ENCODE measurements at regions not wholly inside any gene's neighbourhood (a gene's known extent, or its start where the extent isn't known, plus 50 kb on each side); places are given as distances from the start of the nearest gene placed in this dataset.

- TF ChIP-seq, protein P1, sequence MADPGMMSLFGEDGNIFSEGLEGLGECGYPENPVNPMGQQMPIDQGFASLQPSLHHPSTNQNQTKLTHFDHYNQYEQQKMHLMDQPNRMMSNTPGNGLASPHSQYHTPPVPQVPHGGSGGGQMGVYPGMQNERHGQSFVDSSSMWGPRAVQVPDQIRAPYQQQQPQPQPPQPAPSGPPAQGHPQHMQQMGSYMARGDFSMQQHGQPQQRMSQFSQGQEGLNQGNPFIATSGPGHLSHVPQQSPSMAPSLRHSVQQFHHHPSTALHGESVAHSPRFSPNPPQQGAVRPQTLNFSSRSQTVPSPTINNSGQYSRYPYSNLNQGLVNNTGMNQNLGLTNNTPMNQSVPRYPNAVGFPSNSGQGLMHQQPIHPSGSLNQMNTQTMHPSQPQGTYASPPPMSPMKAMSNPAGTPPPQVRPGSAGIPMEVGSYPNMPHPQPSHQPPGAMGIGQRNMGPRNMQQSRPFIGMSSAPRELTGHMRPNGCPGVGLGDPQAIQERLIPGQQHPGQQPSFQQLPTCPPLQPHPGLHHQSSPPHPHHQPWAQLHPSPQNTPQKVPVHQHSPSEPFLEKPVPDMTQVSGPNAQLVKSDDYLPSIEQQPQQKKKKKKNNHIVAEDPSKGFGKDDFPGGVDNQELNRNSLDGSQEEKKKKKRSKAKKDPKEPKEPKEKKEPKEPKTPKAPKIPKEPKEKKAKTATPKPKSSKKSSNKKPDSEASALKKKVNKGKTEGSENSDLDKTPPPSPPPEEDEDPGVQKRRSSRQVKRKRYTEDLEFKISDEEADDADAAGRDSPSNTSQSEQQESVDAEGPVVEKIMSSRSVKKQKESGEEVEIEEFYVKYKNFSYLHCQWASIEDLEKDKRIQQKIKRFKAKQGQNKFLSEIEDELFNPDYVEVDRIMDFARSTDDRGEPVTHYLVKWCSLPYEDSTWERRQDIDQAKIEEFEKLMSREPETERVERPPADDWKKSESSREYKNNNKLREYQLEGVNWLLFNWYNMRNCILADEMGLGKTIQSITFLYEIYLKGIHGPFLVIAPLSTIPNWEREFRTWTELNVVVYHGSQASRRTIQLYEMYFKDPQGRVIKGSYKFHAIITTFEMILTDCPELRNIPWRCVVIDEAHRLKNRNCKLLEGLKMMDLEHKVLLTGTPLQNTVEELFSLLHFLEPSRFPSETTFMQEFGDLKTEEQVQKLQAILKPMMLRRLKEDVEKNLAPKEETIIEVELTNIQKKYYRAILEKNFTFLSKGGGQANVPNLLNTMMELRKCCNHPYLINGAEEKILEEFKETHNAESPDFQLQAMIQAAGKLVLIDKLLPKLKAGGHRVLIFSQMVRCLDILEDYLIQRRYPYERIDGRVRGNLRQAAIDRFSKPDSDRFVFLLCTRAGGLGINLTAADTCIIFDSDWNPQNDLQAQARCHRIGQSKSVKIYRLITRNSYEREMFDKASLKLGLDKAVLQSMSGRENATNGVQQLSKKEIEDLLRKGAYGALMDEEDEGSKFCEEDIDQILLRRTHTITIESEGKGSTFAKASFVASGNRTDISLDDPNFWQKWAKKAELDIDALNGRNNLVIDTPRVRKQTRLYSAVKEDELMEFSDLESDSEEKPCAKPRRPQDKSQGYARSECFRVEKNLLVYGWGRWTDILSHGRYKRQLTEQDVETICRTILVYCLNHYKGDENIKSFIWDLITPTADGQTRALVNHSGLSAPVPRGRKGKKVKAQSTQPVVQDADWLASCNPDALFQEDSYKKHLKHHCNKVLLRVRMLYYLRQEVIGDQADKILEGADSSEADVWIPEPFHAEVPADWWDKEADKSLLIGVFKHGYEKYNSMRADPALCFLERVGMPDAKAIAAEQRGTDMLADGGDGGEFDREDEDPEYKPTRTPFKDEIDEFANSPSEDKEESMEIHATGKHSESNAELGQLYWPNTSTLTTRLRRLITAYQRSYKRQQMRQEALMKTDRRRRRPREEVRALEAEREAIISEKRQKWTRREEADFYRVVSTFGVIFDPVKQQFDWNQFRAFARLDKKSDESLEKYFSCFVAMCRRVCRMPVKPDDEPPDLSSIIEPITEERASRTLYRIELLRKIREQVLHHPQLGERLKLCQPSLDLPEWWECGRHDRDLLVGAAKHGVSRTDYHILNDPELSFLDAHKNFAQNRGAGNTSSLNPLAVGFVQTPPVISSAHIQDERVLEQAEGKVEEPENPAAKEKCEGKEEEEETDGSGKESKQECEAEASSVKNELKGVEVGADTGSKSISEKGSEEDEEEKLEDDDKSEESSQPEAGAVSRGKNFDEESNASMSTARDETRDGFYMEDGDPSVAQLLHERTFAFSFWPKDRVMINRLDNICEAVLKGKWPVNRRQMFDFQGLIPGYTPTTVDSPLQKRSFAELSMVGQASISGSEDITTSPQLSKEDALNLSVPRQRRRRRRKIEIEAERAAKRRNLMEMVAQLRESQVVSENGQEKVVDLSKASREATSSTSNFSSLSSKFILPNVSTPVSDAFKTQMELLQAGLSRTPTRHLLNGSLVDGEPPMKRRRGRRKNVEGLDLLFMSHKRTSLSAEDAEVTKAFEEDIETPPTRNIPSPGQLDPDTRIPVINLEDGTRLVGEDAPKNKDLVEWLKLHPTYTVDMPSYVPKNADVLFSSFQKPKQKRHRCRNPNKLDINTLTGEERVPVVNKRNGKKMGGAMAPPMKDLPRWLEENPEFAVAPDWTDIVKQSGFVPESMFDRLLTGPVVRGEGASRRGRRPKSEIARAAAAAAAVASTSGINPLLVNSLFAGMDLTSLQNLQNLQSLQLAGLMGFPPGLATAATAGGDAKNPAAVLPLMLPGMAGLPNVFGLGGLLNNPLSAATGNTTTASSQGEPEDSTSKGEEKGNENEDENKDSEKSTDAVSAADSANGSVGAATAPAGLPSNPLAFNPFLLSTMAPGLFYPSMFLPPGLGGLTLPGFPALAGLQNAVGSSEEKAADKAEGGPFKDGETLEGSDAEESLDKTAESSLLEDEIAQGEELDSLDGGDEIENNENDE (IDR thresholded peaks at IDR 0.05; ENCODE audit: insufficient replicate concordance, low read length) = no peak
- TF ChIP-seq HDAC6 (IDR thresholded peaks at IDR 0.05; ENCODE audit: low read depth, low read length) (no peak), BRCA1 (IDR thresholded peaks at IDR 0.05; ENCODE audit: low read depth, low read length) (no peak), SP4 (IDR thresholded peaks at IDR 0.05; ENCODE audit: low read length) (no peak), CREB1 (IDR thresholded peaks at IDR 0.05) (no peak), ASH2L (IDR thresholded peaks at IDR 0.05; ENCODE audit: low read length) (no peak), KDM1A (IDR thresholded peaks at IDR 0.05; ENCODE audit: borderline replicate concordance, low read length) (no peak), SUZ12 (IDR thresholded peaks at IDR 0.05; ENCODE audit: low read length) (no peak), CHD1 (IDR thresholded peaks at IDR 0.05; ENCODE audit: low read depth, low read length) (no peak), YY1 (IDR thresholded peaks at IDR 0.05; ENCODE audit: low read depth, low read length) (no peak), EP300 (IDR thresholded peaks at IDR 0.05; ENCODE audit: borderline replicate concordance in 1 of 2, low read depth in 2 of 2, low read length in 2 of 2) (no peak), TAF7 (optimal IDR thresholded peaks at IDR 0.05; ENCODE audit: borderline replicate concordance, low read depth, low read length) (no peak), BCL11A (IDR thresholded peaks at IDR 0.05; ENCODE audit: low read depth in 2 of 2, low read length in 2 of 2) (no peak)
Observed at GRCh38 chr7:41540601-41541000, 162.3 kb downstream of the INHBA start (continued).
